ENCODE measurements at regions not wholly inside any gene's neighbourhood (a gene's known extent, or its start where the extent isn't known, plus 50 kb on each side); places are given as distances from the start of the nearest gene placed in this dataset.

- no peak for TF ChIP-seq CTCF (IDR thresholded peaks at IDR 0.05)
- TF ChIP-seq REST (IDR thresholded peaks at IDR 0.05; ENCODE audit: low read depth, low read length): no peak
- TF ChIP-seq EZH2phosphoT487 (IDR thresholded peaks at IDR 0.05; ENCODE audit: borderline replicate concordance, low read depth): no peak
- no peak for TF ChIP-seq GABPA (IDR thresholded peaks at IDR 0.05; ENCODE audit: low read depth)
- no peak for TF ChIP-seq JUND (IDR thresholded peaks at IDR 0.05)
These were observed 167.2 kb upstream of the PIEZO2 start for GRCh38 chr18:11316546-11316945.
